HEK293 (cell line): ENCODE measurements at regions not wholly inside any gene's neighbourhood (a gene's known extent, or its start where the extent isn't known, plus 50 kb on each side); places are given as distances from the start of the nearest gene placed in this dataset.

Source experiments
- CTCF ChIA-PET: fragments of 350-600 bp; formaldehyde crosslinking; extraction: SDS; loops from one replicate; lab custom pipeline; 2021; ENCODE audit warnings: antibody characterized with exemption; lab: Yijun Ruan, JAX
- POLR2A ChIA-PET: fragments of 300-600 bp; formaldehyde crosslinking; extraction: SDS; loops from one replicate; lab custom pipeline; 2020; ENCODE audit warnings: antibody characterized with exemption, inconsistent platforms; lab: Yijun Ruan, JAX
- H3K27ac ChIP-seq: fragments of 200-500 bp; sonication (Bioruptor generic); 2 replicates; pipeline ENCODE4 v1.5.1; 2014; ENCODE audit warnings: low read depth, low read length, control low read depth, inconsistent platforms; ENCODE audit errors: extremely low read depth
- H3K36me3 ChIP-seq, 2 experiments: fragments of 200-500 bp in 1 of 2; sonication (Bioruptor generic) in 1 of 2; 1 replicate in 1 of 2; 2 replicates in 1 of 2; pipeline ENCODE4 v1.5.1; 2014 to 2017; ENCODE audit warnings: inconsistent platforms in 2 of 2, low read length in 2 of 2; ENCODE audit not compliant: control insufficient read depth in 2 of 2, insufficient read depth in 1 of 2
- H3K4me1 ChIP-seq: fragments of 200-500 bp; sonication (Bioruptor generic); 2 replicates; pipeline ENCODE4 v1.5.1; 2014; ENCODE audit warnings: mild to moderate bottlenecking, low read length, inconsistent platforms; ENCODE audit not compliant: control insufficient read depth, insufficient read depth
- H3K4me3 ChIP-seq: 2 replicates; pipeline ENCODE4 v1.5.1; 2011; ENCODE audit warnings: low read depth, mild to moderate bottlenecking, control low read depth, low read length, moderate library complexity
- H3K9me3 ChIP-seq: fragments of 200-500 bp; sonication (Bioruptor generic); 2 replicates; pipeline ENCODE4 v1.5.1; 2014; ENCODE audit warnings: low read depth, low read length, inconsistent platforms; ENCODE audit not compliant: control insufficient read depth, insufficient read depth
- FEZF1 ChIP-seq: fragments of 450-650 bp; formaldehyde crosslinking; IDR thresholded peaks from 2 replicates; pipeline ENCODE4 v1.5.1; 2016; ENCODE audit warnings: missing biosample characterization, missing genetic modification characterization
- PRDM6 ChIP-seq: fragments of 450-650 bp; formaldehyde crosslinking; IDR thresholded peaks from 2 replicates; pipeline ENCODE4 v1.5.1; 2017; ENCODE audit warnings: missing biosample characterization, missing genetic modification characterization
- SALL2 ChIP-seq: fragments of 450-650 bp; formaldehyde crosslinking; IDR thresholded peaks from 2 replicates; pipeline ENCODE4 v1.5.0; 2017; ENCODE audit warnings: missing biosample characterization, mild to moderate bottlenecking, missing genetic modification characterization, borderline replicate concordance
- SCRT1 ChIP-seq: fragments of 450-650 bp; formaldehyde crosslinking; IDR thresholded peaks from 2 replicates; pipeline ENCODE4 v1.5.1; 2016; ENCODE audit warnings: missing biosample characterization, missing genetic modification characterization, borderline replicate concordance
- TRIM28 ChIP-seq: IDR thresholded peaks from 2 replicates; pipeline ENCODE4 v1.6.1; 2011; ENCODE audit warnings: low read length, control low read depth, borderline replicate concordance
- ZBTB44 ChIP-seq: fragments of 450-650 bp; IDR thresholded peaks from 2 replicates; pipeline ENCODE4 v1.5.1; 2018; ENCODE audit warnings: missing biosample characterization, mild to moderate bottlenecking, missing genetic modification characterization
- ZBTB8A ChIP-seq: fragments of 450-650 bp; formaldehyde crosslinking; IDR thresholded peaks from 2 replicates; pipeline ENCODE4 v1.5.1; 2016; ENCODE audit warnings: missing biosample characterization, missing genetic modification characterization
- ZFP3 ChIP-seq: fragments of 450-650 bp; formaldehyde crosslinking; IDR thresholded peaks from 2 replicates; pipeline ENCODE4 v1.5.1; 2016; ENCODE audit warnings: low read depth, missing biosample characterization, missing genetic modification characterization
- ZNF112 ChIP-seq: fragments of 450-650 bp; formaldehyde crosslinking; IDR thresholded peaks from 2 replicates; pipeline ENCODE4 v1.5.0; 2017; ENCODE audit warnings: missing biosample characterization, missing genetic modification characterization
- ZNF140 ChIP-seq: fragments of 450-650 bp; formaldehyde crosslinking; IDR thresholded peaks from 2 replicates; pipeline ENCODE4 v1.5.1; 2016; ENCODE audit warnings: missing biosample characterization, missing genetic modification characterization
- ZNF175 ChIP-seq: fragments of 450-650 bp; formaldehyde crosslinking; IDR thresholded peaks from 2 replicates; pipeline ENCODE4 v1.5.1; 2016; ENCODE audit warnings: missing biosample characterization, missing genetic modification characterization
- ZNF366 ChIP-seq: fragments of 450-650 bp; formaldehyde crosslinking; conservative IDR thresholded peaks from 2 replicates; pipeline ENCODE4 v1.5.1; 2016; ENCODE audit warnings: missing biosample characterization, missing genetic modification characterization
- ZNF548 ChIP-seq: fragments of 450-650 bp; formaldehyde crosslinking; IDR thresholded peaks from 2 replicates; pipeline ENCODE4 v1.5.1; 2016; ENCODE audit warnings: missing biosample characterization, missing genetic modification characterization
- ZNF610 ChIP-seq: fragments of 450-650 bp; formaldehyde crosslinking; IDR thresholded peaks from 2 replicates; pipeline ENCODE4 v1.5.1; 2016; ENCODE audit warnings: missing biosample characterization, missing genetic modification characterization, borderline replicate concordance
- ZNF701 ChIP-seq: fragments of 450-650 bp; formaldehyde crosslinking; IDR thresholded peaks from 2 replicates; pipeline ENCODE4 v1.5.1; 2016; ENCODE audit warnings: missing biosample characterization, missing genetic modification characterization
- ZSCAN30 ChIP-seq: fragments of 450-650 bp; IDR thresholded peaks from 2 replicates; pipeline ENCODE4 v1.5.1; 2018; ENCODE audit warnings: missing biosample characterization, mild to moderate bottlenecking, missing genetic modification characterization, moderate library complexity
- TF ChIP-seq, protein P1 (sequence below): fragments of 450-650 bp; formaldehyde crosslinking; IDR thresholded peaks from 2 replicates; pipeline ENCODE4; 2016; ENCODE audit warnings: missing biosample characterization, missing genetic modification characterization
- TF ChIP-seq, protein P2 (sequence below): fragments of 450-650 bp; formaldehyde crosslinking; optimal IDR thresholded peaks from 2 replicates; pipeline ENCODE3; 2016; ENCODE audit warnings: missing biosample characterization, mild to moderate bottlenecking, missing genetic modification characterization
- TF ChIP-seq, protein P3 (sequence below): fragments of 450-650 bp; formaldehyde crosslinking; IDR thresholded peaks from 2 replicates; pipeline ENCODE4 v1.5.1; 2016; ENCODE audit warnings: missing biosample characterization, missing genetic modification characterization

DNA sequence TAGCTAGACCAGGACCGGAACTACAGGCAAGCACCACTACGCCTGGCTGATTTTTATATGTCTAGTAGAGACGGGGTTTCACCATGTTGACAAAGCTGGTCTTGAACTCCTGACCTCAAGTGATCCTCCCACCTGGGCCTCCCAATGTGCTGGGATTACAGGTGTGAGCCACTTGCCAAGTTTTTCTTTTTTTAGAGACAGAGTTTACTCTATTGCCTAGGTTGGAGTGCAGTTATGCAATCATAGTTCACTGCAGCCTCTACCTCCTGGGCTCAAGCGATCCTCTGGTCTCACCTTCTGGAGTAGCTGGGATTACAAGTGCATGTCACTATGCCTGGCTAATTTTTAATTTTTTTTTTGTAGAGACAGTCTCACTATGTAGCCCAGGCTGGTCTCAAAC is 201.5 kb upstream of the TBX3 start:
- Histone ChIP-seq H3K4me3 (no peak overlapping the region), H3K4me1 (peaks cover 3% of the 10 kb centered on the region; the same call in 1 of the 2 replicates), H3K9me3 (no peaks in the 10 kb centered on the region), H3K27ac (no peak overlapping the region), H3K36me3 (no peaks in the 10 kb centered on the region)
- CTCF ChIA-PET: interaction anchor here (1.1 kb wide), 1 partner anchor 27 kb away, joined by 3 read pairs; no protein-coding TSS in a partner anchor
- POLR2A ChIA-PET: no interaction called here
- TF ChIP-seq SALL2 (tag by site-specific recombination) (no peak), ZNF701 (tag by site-specific recombination) (no peak), ZFP3 (tag by site-specific recombination) (no peak), ZBTB8A (no peak), ZSCAN30 (no peak), SCRT1 (no peak)
- TF ChIP-seq, protein P1, sequence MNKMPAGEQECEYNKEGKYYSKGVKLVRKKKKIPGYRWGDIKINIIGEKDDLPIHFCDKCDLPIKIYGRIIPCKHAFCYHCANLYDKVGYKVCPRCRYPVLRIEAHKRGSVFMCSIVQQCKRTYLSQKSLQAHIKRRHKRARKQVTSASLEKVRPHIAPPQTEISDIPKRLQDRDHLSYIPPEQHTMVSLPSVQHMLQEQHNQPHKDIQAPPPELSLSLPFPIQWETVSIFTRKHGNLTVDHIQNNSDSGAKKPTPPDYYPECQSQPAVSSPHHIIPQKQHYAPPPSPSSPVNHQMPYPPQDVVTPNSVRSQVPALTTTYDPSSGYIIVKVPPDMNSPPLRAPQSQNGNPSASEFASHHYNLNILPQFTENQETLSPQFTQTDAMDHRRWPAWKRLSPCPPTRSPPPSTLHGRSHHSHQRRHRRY: no peak
- TF ChIP-seq, protein P2, sequence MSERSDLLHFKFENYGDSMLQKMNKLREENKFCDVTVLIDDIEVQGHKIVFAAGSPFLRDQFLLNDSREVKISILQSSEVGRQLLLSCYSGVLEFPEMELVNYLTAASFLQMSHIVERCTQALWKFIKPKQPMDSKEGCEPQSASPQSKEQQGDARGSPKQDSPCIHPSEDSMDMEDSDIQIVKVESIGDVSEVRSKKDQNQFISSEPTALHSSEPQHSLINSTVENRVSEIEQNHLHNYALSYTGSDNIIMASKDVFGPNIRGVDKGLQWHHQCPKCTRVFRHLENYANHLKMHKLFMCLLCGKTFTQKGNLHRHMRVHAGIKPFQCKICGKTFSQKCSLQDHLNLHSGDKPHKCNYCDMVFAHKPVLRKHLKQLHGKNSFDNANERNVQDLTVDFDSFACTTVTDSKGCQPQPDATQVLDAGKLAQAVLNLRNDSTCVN (tag by site-specific recombination): no peak

- ChIA-PET CTCF (interaction anchor here (0.6 kb wide), 1 partner anchor 253 kb away, joined by 3 read pairs; no protein-coding TSS in a partner anchor), POLR2A (no interaction called here)
- Histone ChIP-seq H3K27ac (no peak overlapping the region), H3K36me3 (no peaks in the 10 kb centered on the region), H3K4me1 (peaks cover 3% of the 10 kb centered on the region; the same call in 1 of the 2 replicates), H3K9me3 (no peaks in the 10 kb centered on the region), H3K4me3 (no peak overlapping the region)
- TF ChIP-seq FEZF1 (tag by site-specific recombination) (peak; percentile 60), ZNF175 (no peak), ZBTB44 (0 out of 2 replicates have a peak, but pooled peaks have one; percentile 8), ZNF548 (tag by site-specific recombination) (no peak), PRDM6 (peak; percentile 33; the same call in 1 of the 2 replicates), TRIM28 (no peak), ZNF610 (no peak), ZNF366 (tag by site-specific recombination) (no peak)
- TF ChIP-seq, protein P3, sequence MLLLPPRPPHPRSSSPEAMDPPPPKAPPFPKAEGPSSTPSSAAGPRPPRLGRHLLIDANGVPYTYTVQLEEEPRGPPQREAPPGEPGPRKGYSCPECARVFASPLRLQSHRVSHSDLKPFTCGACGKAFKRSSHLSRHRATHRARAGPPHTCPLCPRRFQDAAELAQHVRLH (tag by site-specific recombination): no peak
Observed at GRCh38 chr12:114884575-114884974, 200.6 kb upstream of the TBX3 start.

DNA sequence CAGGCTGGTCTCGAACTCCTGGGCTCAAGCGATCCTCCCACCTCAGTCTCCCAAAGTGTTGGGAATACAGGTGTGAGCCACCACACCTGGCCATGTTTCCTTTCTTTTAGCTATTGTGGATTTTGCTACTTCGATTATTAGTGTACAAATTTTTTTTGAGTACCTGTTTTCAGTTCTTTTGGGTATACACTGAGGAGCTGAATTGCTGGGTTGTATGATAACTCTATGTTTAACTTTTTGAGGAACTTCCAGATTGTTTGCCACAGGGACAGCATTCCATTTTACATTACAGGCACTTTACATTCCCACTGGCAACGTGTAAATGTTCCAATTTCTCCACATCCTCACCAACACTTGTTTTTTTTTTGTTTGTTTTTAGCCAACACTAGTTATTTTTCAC is 198.1 kb upstream of the TBX3 start:
- peaks cover 3% of the 10 kb centered on the region; the same call in 1 of the 2 replicates for H3K4me1 ChIP-seq
- TF ChIP-seq ZNF112 (tag by site-specific recombination): no peak
- peak; percentile 94 for TF ChIP-seq ZNF140 (tag by site-specific recombination)
- CTCF ChIA-PET: interaction anchor here (0.6 to 0.7 kb wide), 2 partner anchors 81 to 640 kb away, joined by 4 read pairs; no protein-coding TSS in a partner anchor
- no peak overlapping the region for H3K27ac ChIP-seq
- H3K36me3 ChIP-seq: no peaks in the 10 kb centered on the region
- H3K9me3 ChIP-seq: no peaks in the 10 kb centered on the region
- POLR2A ChIA-PET: no interaction called here
- no peak overlapping the region for H3K4me3 ChIP-seq
